MM.1S (cell line): ENCODE measurements at regions not wholly inside any gene's neighbourhood (a gene's known extent, or its start where the extent isn't known, plus 50 kb on each side); places are given as distances from the start of the nearest gene placed in this dataset.

Source experiments
- CTCF ChIP-seq: fragments of 300-600 bp; sonication (generic); IDR thresholded peaks from 2 replicates; pipeline ENCODE4 v1.5.1; 2016; ENCODE audit warnings: antibody characterized with exemption, low read length, mixed read lengths
- EZH2 ChIP-seq: fragments of 300-600 bp; sonication (generic); optimal IDR thresholded peaks from 2 replicates; pipeline ENCODE3; 2017; ENCODE audit warnings: low read depth, mild to moderate bottlenecking, antibody characterized with exemption, low read length, mixed read lengths

DNA sequence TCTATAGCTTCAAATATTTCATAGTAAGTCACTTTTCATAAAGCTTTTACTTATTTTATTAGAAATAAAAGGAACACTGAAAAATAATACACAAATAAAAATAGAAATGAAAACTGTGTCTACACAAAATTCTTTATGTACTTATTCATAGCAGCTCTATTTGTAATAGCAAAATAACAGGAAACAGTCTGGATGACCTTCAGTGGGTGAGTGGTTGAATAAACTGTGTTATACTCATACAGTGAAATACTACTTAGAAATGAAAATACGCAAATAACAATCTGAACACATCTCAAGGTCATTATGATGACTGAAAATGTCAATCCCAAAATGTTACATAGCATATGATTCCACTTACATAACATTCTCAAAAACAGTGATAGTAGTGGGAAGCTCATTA lies 138.7 kb upstream of the PCLO start:
- no peak for TF ChIP-seq CTCF
- TF ChIP-seq EZH2 = no peak
